Lower leg skin (tissue), 3 donors: ENCODE measurements at regions not wholly inside any gene's neighbourhood (a gene's known extent, or its start where the extent isn't known, plus 50 kb on each side); places are given as distances from the start of the nearest gene placed in this dataset.

Experiments
- CTCF ChIP-seq, 3 donors: fragments of 450-650 bp; IDR thresholded peaks; one replicate each; pipeline ENCODE4 v1.5.1; 2016; ENCODE audit warnings: antibody characterized with exemption in 3 of 3, mild to moderate bottlenecking in 3 of 3, moderate library complexity in 2 of 3
- POLR2A ChIP-seq, 2 donors: fragments of 450-650 bp; IDR thresholded peaks; one replicate each; pipeline ENCODE4 v1.6.1; 2016 to 2017; ENCODE audit warnings: antibody characterized with exemption in 2 of 2, mild to moderate bottlenecking in 1 of 2, moderate library complexity in 1 of 2

GRCh38 chr10:61160253-61160652 lies 216.3 kb upstream of the RHOBTB1 start:
- TF ChIP-seq CTCF (IDR thresholded peaks at IDR 0.05) (no peak), POLR2A (IDR thresholded peaks at IDR 0.05) (no peak)
